WTC11 (cell line): ENCODE measurements at regions not wholly inside any gene's neighbourhood (a gene's known extent, or its start where the extent isn't known, plus 50 kb on each side); places are given as distances from the start of the nearest gene placed in this dataset.

Experiments
- ATF3 ChIP-seq: sonication (generic); formaldehyde crosslinking; conservative IDR thresholded peaks from 2 replicates; pipeline ENCODE4 v1.8.1; 2022; ENCODE audit warnings: mild to moderate bottlenecking, missing genetic modification reagents
- CREB1 ChIP-seq: sonication (generic); formaldehyde crosslinking; IDR thresholded peaks from 2 replicates; pipeline ENCODE4 v1.8.0; 2023; ENCODE audit warnings: mild to moderate bottlenecking, missing genetic modification reagents
- CTCF ChIP-seq: fragments of 200-600 bp; IDR thresholded peaks from 2 replicates; pipeline ENCODE4 v1.8.0; 2022; ENCODE audit warnings: antibody characterized with exemption
- ETV6 ChIP-seq: sonication (generic); formaldehyde crosslinking; IDR thresholded peaks from 2 replicates; pipeline ENCODE4 v1.8.1; 2022; ENCODE audit warnings: mild to moderate bottlenecking, missing genetic modification reagents
- GABPB1 ChIP-seq: sonication (generic); formaldehyde crosslinking; IDR thresholded peaks from 2 replicates; pipeline ENCODE4 v1.8.1; 2023; ENCODE audit warnings: mild to moderate bottlenecking, missing genetic modification reagents
- KAT7 ChIP-seq: sonication (generic); formaldehyde crosslinking; IDR thresholded peaks from 2 replicates; pipeline ENCODE4 v1.8.1; 2023; ENCODE audit warnings: missing genetic modification reagents, mild to moderate bottlenecking, borderline replicate concordance
- ZNF263 ChIP-seq: sonication (generic); formaldehyde crosslinking; IDR thresholded peaks from 2 replicates; pipeline ENCODE4 v1.8.1; 2022; ENCODE audit warnings: low read depth, mild to moderate bottlenecking, moderate library complexity, missing genetic modification reagents
- ZNF416 ChIP-seq: fragments of 250-450 bp; sonication (Bioruptor Pico); IDR thresholded peaks from 2 replicates; pipeline ENCODE4 v1.9.0; 2021; ENCODE audit warnings: mild to moderate bottlenecking, inconsistent platforms
- ZNF532 ChIP-seq: fragments of 250-450 bp; sonication (Bioruptor Pico); IDR thresholded peaks from 2 replicates; pipeline ENCODE4 v1.9.0; 2021; ENCODE audit warnings: mild to moderate bottlenecking, borderline replicate concordance
- TF ChIP-seq, protein P1 (sequence below): sonication (generic); formaldehyde crosslinking; IDR thresholded peaks from 2 replicates; pipeline ENCODE4 v1.8.1; 2022; ENCODE audit warnings: mild to moderate bottlenecking, missing genetic modification reagents, moderate library complexity, borderline replicate concordance
- TF ChIP-seq, protein P2 (sequence below): sonication (generic); formaldehyde crosslinking; IDR thresholded peaks from 2 replicates; pipeline ENCODE4 v1.8.0; 2022; ENCODE audit warnings: mild to moderate bottlenecking, missing genetic modification reagents
- TF ChIP-seq, protein P3 (sequence below): sonication (generic); formaldehyde crosslinking; IDR thresholded peaks from 2 replicates; pipeline ENCODE4 v1.8.1; 2023; ENCODE audit warnings: mild to moderate bottlenecking, missing genetic modification reagents

DNA sequence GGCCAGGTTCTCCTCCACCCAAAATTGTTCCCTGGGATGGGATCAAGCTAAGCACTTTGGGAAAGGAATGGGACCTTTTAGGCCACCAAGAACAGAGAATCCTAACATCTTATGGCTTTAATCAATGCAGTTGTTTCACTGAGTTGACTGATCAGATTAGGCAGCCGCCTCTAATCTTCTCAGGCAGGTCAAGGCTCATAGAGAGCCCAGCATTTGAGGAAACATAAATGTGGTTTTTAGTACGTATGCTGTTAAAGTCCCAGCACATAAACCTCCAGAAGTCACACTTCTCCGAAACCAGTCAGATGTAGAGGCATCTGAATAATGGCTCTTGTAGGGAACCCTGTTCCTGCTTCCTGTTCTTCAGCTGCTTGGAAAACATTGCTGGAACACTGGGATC lies 99.5 kb upstream of the RMDN2 start:
- no peak for TF ChIP-seq ETV6 (CRISPR knock-in tag)
- no peak for TF ChIP-seq CREB1 (CRISPR knock-in tag)
- no peak for TF ChIP-seq KAT7 (CRISPR knock-in tag)
- TF ChIP-seq, protein P1, sequence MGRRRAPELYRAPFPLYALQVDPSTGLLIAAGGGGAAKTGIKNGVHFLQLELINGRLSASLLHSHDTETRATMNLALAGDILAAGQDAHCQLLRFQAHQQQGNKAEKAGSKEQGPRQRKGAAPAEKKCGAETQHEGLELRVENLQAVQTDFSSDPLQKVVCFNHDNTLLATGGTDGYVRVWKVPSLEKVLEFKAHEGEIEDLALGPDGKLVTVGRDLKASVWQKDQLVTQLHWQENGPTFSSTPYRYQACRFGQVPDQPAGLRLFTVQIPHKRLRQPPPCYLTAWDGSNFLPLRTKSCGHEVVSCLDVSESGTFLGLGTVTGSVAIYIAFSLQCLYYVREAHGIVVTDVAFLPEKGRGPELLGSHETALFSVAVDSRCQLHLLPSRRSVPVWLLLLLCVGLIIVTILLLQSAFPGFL (CRISPR knock-in tag) = no peak
- TF ChIP-seq, protein P2, sequence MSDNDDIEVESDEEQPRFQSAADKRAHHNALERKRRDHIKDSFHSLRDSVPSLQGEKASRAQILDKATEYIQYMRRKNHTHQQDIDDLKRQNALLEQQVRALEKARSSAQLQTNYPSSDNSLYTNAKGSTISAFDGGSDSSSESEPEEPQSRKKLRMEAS (CRISPR knock-in tag) = no peak
- TF ChIP-seq CTCF = no peak
- TF ChIP-seq GABPB1 (CRISPR knock-in tag) = no peak
- no peak for TF ChIP-seq ZNF416 (CRISPR knock-in tag)
- TF ChIP-seq ZNF263 = no peak
- TF ChIP-seq ZNF532 (CRISPR knock-in tag) = no peak
- TF ChIP-seq ATF3 (CRISPR knock-in tag) = no peak
- TF ChIP-seq, protein P3, sequence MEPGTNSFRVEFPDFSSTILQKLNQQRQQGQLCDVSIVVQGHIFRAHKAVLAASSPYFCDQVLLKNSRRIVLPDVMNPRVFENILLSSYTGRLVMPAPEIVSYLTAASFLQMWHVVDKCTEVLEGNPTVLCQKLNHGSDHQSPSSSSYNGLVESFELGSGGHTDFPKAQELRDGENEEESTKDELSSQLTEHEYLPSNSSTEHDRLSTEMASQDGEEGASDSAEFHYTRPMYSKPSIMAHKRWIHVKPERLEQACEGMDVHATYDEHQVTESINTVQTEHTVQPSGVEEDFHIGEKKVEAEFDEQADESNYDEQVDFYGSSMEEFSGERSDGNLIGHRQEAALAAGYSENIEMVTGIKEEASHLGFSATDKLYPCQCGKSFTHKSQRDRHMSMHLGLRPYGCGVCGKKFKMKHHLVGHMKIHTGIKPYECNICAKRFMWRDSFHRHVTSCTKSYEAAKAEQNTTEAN (CRISPR knock-in tag) = no peak
